Uterus (tissue), 2 donors: ENCODE measurements at regions not wholly inside any gene's neighbourhood (a gene's known extent, or its start where the extent isn't known, plus 50 kb on each side); places are given as distances from the start of the nearest gene placed in this dataset.

ENCODE experiments used
- POLR2A ChIP-seq, 2 donors: fragments of 450-650 bp; IDR thresholded peaks; one replicate each; pipeline ENCODE4 v1.6.1; 2016; ENCODE audit warnings: antibody characterized with exemption in 2 of 2, mild to moderate bottlenecking in 1 of 2, moderate library complexity in 1 of 2
- TF ChIP-seq, protein P1 (sequence below), 4 experiments: fragments of 200-600 bp in 2 of 4; fragments of 450-650 bp in 2 of 4; sonication (generic) in 2 of 4; IDR thresholded peaks; one replicate each; pipeline ENCODE4 v1.5.1; 2016 to 2019; ENCODE audit warnings: antibody characterized with exemption in 4 of 4, mild to moderate bottlenecking in 2 of 4, moderate library complexity in 1 of 4

DNA sequence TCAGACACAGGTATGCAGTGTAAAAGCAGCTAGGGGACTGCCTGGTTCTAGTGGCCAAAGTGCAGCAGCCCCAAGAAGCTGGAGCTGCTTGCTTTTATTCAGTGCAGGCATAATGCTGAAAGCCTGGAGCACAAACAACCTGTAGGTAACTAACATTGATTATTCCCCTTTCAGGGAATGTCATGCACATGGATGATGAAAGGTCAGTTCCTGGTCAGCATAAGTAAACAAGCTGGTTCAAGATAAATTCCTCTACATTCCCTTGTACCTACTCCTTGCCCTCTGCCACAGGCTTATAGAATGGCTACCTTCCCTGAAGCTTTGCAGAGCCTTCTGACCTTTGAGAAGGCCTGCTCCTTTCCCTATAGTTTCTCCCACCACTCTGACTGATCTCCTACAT, 1318.5 kb upstream of the ADGRL3 start:
- TF ChIP-seq, protein P1, sequence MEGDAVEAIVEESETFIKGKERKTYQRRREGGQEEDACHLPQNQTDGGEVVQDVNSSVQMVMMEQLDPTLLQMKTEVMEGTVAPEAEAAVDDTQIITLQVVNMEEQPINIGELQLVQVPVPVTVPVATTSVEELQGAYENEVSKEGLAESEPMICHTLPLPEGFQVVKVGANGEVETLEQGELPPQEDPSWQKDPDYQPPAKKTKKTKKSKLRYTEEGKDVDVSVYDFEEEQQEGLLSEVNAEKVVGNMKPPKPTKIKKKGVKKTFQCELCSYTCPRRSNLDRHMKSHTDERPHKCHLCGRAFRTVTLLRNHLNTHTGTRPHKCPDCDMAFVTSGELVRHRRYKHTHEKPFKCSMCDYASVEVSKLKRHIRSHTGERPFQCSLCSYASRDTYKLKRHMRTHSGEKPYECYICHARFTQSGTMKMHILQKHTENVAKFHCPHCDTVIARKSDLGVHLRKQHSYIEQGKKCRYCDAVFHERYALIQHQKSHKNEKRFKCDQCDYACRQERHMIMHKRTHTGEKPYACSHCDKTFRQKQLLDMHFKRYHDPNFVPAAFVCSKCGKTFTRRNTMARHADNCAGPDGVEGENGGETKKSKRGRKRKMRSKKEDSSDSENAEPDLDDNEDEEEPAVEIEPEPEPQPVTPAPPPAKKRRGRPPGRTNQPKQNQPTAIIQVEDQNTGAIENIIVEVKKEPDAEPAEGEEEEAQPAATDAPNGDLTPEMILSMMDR (IDR thresholded peaks at IDR 0.05) = no peak
- no peak for TF ChIP-seq POLR2A (IDR thresholded peaks at IDR 0.05)
